RWPE2 (cell line): ENCODE measurements at regions not wholly inside any gene's neighbourhood (a gene's known extent, or its start where the extent isn't known, plus 50 kb on each side); places are given as distances from the start of the nearest gene placed in this dataset.

Experiments used
- ATAC-seq: fragments of 200-7000 bp; cut with Tn5 transposase; 3 replicates; pipeline ENCODE4 v1.9.1; 2021; ENCODE audit warnings: low read depth
- DNase-seq: peaks from one replicate; pipeline ENCODE4 v3.0.0-alpha.2; 2020; ENCODE audit warnings: low spot score
- H3K27ac ChIP-seq: fragments of 450-650 bp; 2 replicates; pipeline ENCODE4 v1.5.1; 2017; ENCODE audit warnings: mild to moderate bottlenecking; ENCODE audit not compliant: poor library complexity, severe bottlenecking
- H3K27me3 ChIP-seq: fragments of 250-450 bp; sonication (Bioruptor Pico); 2 replicates; pipeline ENCODE4 v1.5.1; 2021; ENCODE audit warnings: mild to moderate bottlenecking, moderate library complexity; ENCODE audit not compliant: insufficient read depth, poor library complexity, severe bottlenecking
- H3K36me3 ChIP-seq: fragments of 250-450 bp; sonication (Bioruptor Pico); 2 replicates; pipeline ENCODE4 v1.5.1; 2020; ENCODE audit warnings: low read depth, mild to moderate bottlenecking, moderate library complexity
- H3K4me1 ChIP-seq: fragments of 250-450 bp; sonication (Bioruptor Pico); 2 replicates; pipeline ENCODE4 v1.5.1; 2021; ENCODE audit warnings: mild to moderate bottlenecking, moderate library complexity; ENCODE audit not compliant: insufficient read depth, poor library complexity, severe bottlenecking
- H3K4me3 ChIP-seq: fragments of 250-450 bp; sonication (Bioruptor Pico); 2 replicates; pipeline ENCODE4 v1.5.1; 2021; ENCODE audit warnings: mild to moderate bottlenecking, moderate library complexity; ENCODE audit not compliant: severe bottlenecking
- H3K9me3 ChIP-seq: fragments of 250-450 bp; sonication (Bioruptor Pico); 2 replicates; pipeline ENCODE4 v1.5.1; 2021; ENCODE audit warnings: mild to moderate bottlenecking, moderate library complexity; ENCODE audit not compliant: severe bottlenecking
- TF ChIP-seq, protein P1 (sequence below): fragments of 450-650 bp; IDR thresholded peaks from one replicate; pipeline ENCODE4 v1.5.1; 2017; ENCODE audit warnings: mild to moderate bottlenecking, moderate library complexity; ENCODE audit not compliant: poor library complexity, severe bottlenecking

DNA sequence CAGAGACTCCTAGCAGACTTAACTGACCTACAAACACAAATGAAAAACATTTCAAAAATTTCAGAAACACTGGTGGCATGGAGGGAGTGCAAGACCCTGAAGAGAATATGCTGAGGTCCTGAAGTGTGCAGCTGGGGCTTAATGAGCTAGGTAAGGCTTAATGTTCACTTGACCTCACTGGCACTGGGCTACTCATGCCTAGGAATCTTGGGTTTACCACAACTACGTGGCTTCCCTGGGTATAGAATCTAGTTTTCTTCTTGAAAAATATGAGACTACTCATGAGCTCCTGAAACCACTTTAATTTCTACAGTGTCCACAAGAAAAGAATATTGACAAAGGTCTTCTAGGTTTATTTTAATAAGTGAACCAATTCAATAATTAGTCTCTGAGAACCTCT is 139.8 kb downstream of the HNMT start:
- no peaks in the 10 kb centered on the region for H3K4me1 ChIP-seq
- no peak overlapping the region for H3K27ac ChIP-seq
- TF ChIP-seq, protein P1, sequence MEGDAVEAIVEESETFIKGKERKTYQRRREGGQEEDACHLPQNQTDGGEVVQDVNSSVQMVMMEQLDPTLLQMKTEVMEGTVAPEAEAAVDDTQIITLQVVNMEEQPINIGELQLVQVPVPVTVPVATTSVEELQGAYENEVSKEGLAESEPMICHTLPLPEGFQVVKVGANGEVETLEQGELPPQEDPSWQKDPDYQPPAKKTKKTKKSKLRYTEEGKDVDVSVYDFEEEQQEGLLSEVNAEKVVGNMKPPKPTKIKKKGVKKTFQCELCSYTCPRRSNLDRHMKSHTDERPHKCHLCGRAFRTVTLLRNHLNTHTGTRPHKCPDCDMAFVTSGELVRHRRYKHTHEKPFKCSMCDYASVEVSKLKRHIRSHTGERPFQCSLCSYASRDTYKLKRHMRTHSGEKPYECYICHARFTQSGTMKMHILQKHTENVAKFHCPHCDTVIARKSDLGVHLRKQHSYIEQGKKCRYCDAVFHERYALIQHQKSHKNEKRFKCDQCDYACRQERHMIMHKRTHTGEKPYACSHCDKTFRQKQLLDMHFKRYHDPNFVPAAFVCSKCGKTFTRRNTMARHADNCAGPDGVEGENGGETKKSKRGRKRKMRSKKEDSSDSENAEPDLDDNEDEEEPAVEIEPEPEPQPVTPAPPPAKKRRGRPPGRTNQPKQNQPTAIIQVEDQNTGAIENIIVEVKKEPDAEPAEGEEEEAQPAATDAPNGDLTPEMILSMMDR: no peak
- DNase-seq (no peak), ATAC-seq (no peak)
- H3K4me3 ChIP-seq: no peak overlapping the region
- no peaks in the 10 kb centered on the region for H3K9me3 ChIP-seq
- no peaks in the 10 kb centered on the region for H3K27me3 ChIP-seq
- H3K36me3 ChIP-seq: no peaks in the 10 kb centered on the region

DNA sequence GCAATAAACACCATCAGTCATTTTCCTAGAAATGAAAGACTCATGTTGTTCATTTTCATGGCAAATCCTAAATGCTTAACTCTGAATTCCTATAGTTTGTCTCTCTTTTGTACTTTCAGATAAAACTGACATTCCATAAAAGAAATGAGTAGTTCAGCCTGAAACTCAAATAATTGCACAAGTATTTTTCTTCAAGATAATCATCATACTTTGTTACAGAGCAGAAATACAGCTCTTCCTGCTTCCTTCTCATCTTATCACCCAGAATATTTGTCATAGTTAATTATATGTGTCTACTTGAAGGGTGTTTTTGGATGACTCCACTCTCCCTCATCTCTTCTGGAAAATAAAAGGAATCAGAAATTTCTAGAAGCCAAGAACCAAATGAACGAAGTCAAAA is 141.1 kb downstream of the HNMT start:
- no peaks in the 10 kb centered on the region for H3K4me1 ChIP-seq
- no peak overlapping the region for H3K27ac ChIP-seq
- TF ChIP-seq, protein P1: no peak
- H3K27me3 ChIP-seq: no peaks in the 10 kb centered on the region
- DNase-seq (no peak), ATAC-seq (no peak)
- H3K4me3 ChIP-seq: no peak overlapping the region
- H3K36me3 ChIP-seq: no peaks in the 10 kb centered on the region
- H3K9me3 ChIP-seq: no peaks in the 10 kb centered on the region

DNA sequence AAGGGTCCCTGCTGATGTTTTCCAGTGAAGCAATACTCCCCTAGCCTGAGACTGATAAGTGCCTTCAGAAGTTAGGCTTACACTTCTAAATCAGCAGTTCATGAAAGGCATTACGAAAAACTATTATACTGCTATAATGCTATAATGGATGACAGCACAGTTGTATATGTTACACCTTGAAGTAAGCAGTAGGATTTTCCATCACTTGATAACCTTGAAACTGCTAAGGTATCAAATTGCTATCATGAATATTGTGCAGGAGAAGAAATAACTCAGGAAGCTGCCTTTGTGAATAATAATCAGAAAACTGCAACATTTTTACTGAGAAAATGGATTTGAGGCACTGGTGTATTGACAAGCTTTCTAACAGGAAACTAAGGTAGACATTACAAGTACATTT is 142.3 kb downstream of the HNMT start:
- peak overlapping the region; percentile 20 for H3K27ac ChIP-seq
- TF ChIP-seq, protein P1: no peak
- no peaks in the 10 kb centered on the region for H3K36me3 ChIP-seq
- no peak overlapping the region for H3K4me3 ChIP-seq
- H3K4me1 ChIP-seq: no peaks in the 10 kb centered on the region
- H3K9me3 ChIP-seq: no peaks in the 10 kb centered on the region
- DNase-seq: no peak
- H3K27me3 ChIP-seq: no peaks in the 10 kb centered on the region
- no peak for ATAC-seq

DNA sequence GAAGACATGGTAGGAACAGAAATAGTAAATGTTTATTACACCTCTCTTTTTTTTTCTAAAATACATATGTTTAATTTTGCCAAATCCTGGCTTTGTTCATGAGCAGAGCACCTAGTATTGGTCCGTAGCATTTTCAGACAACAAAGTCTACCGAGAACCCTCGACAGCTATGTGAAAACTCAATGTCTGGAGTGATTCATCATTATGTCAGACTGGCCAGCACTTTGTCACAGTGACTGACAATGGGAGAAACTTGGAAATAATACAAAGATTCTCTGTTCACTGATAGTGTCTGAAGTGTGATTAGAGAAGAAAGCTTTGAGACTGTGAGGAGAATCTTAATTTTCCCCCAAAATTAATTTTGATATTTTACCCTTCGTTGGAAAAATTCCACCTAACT is 143.0 kb downstream of the HNMT start:
- Histone ChIP-seq H3K36me3 (no peaks in the 10 kb centered on the region), H3K4me1 (no peaks in the 10 kb centered on the region), H3K4me3 (no peak overlapping the region), H3K9me3 (no peaks in the 10 kb centered on the region), H3K27ac (peak overlapping the region; percentile 20), H3K27me3 (no peaks in the 10 kb centered on the region)
- ATAC-seq: peak; percentile 92
- DNase-seq: no peak
- TF ChIP-seq, protein P1: no peak

DNA sequence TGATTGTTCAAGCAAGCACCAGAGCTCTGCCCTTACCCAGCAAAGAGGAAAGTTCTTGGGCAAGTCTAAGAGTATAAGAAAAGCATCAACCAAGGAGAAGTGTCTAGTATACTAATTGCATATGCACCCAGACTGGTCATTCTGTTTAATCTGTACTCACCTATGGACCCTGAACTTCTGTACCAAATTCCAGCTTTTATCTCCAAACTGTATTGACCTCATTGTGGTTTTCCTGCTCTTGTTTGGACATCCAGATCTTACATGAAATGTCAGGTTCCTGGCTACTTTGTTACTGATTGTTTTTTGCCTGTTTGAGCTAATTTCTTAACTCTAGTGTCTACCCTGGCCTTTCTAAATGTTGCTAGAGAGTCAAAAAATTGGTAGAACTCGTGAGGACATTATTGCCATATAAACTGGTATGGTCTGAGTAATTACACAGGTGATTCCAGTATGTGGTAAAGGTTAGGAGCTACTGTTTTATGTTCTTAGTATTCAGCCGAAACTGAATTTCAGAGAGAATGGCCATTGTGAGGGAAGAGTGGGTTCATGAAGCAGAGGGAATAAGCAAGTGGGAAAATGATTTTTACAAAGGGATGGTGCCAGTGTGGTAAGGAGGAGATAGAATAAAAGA is 146.3 kb downstream of the HNMT start:
- TF ChIP-seq, protein P1: no peak
- Histone ChIP-seq H3K4me1 (peaks cover 4% of the 10 kb centered on the region), H3K9me3 (no peaks in the 10 kb centered on the region), H3K27me3 (no peaks in the 10 kb centered on the region), H3K27ac (no peak overlapping the region), H3K36me3 (no peaks in the 10 kb centered on the region), H3K4me3 (no peak overlapping the region)
- ATAC-seq (no peak), DNase-seq (no peak)
